Mesendoderm (in vitro differentiated cells): ENCODE measurements at regions not wholly inside any gene's neighbourhood (a gene's known extent, or its start where the extent isn't known, plus 50 kb on each side); places are given as distances from the start of the nearest gene placed in this dataset.
"Not testable (repeated sequence)": the region's sequence is repeated elsewhere in the genome, so short reads cannot be mapped to it uniquely, and the experiment has no call there.

Experiments
- DNase-seq: peaks from one replicate; pipeline ENCODE4 v3.0.0; 2013
- H2AK5ac ChIP-seq: 2 replicates; pipeline ENCODE4 v1.6.1; 2013; ENCODE audit warnings: low read length, inconsistent platforms
- H2BK120ac ChIP-seq: 2 replicates; pipeline ENCODE4 v1.6.1; 2013; ENCODE audit warnings: low read depth, mild to moderate bottlenecking, low read length, moderate library complexity, mixed read lengths
- H2BK15ac ChIP-seq: replicated peaks from 2 replicates; pipeline ENCODE4 v1.6.1; 2013; ENCODE audit warnings: low read depth, mild to moderate bottlenecking, moderate library complexity
- H2BK5ac ChIP-seq: 2 replicates; pipeline ENCODE4 v1.6.1; 2013; ENCODE audit warnings: low read length, inconsistent platforms
- H3K18ac ChIP-seq: 2 replicates; pipeline ENCODE4 v1.6.1; 2013; ENCODE audit warnings: mild to moderate bottlenecking, low read length, mixed read lengths
- H3K23ac ChIP-seq: one replicate; pipeline ENCODE4 v1.6.1; 2013; ENCODE audit warnings: low read length
- H3K27ac ChIP-seq: 2 replicates; pipeline ENCODE4 v1.5.1; 2013; ENCODE audit warnings: low read depth, mild to moderate bottlenecking, inconsistent platforms, low read length, moderate library complexity
- H3K27me3 ChIP-seq: 2 replicates; pipeline ENCODE4 v1.6.1; 2013; ENCODE audit warnings: low read length, control low read depth, mild to moderate bottlenecking, inconsistent platforms; ENCODE audit not compliant: insufficient read depth, poor library complexity
- H3K36me3 ChIP-seq: 2 replicates; pipeline ENCODE4 v1.6.1; 2013; ENCODE audit warnings: low read length, inconsistent platforms; ENCODE audit not compliant: control insufficient read depth, insufficient read depth
- H3K4ac ChIP-seq: one replicate; pipeline ENCODE4 v1.6.1; 2013; ENCODE audit warnings: low read depth, mild to moderate bottlenecking, low read length, moderate library complexity
- H3K4me1 ChIP-seq: 2 replicates; pipeline ENCODE4 v1.6.1; 2013; ENCODE audit warnings: low read depth, low read length, inconsistent platforms; ENCODE audit not compliant: control insufficient read depth
- H3K4me2 ChIP-seq: 2 replicates; pipeline ENCODE4 v1.6.1; 2013; ENCODE audit warnings: low read length
- H3K4me3 ChIP-seq: 2 replicates; pipeline ENCODE4 v1.5.1; 2013; ENCODE audit warnings: mild to moderate bottlenecking, low read length
- H3K56ac ChIP-seq: one replicate; pipeline ENCODE4 v1.6.1; 2013; ENCODE audit warnings: low read length
- H3K79me1 ChIP-seq: 2 replicates; pipeline ENCODE4 v1.6.1; 2013; ENCODE audit warnings: low read length, inconsistent platforms
- H3K79me2 ChIP-seq: 2 replicates; pipeline ENCODE4 v1.6.1; 2013; ENCODE audit warnings: mild to moderate bottlenecking, low read length; ENCODE audit not compliant: control insufficient read depth, insufficient read depth
- H3K9ac ChIP-seq: 2 replicates; pipeline ENCODE4 v1.6.1; 2013; ENCODE audit warnings: low read length, inconsistent platforms
- H4K5ac ChIP-seq: one replicate; pipeline ENCODE4 v1.6.1; 2013; ENCODE audit warnings: low read length
- H4K8ac ChIP-seq: one replicate; pipeline ENCODE4 v1.6.1; 2013; ENCODE audit warnings: low read depth, mild to moderate bottlenecking, control low read depth, low read length, moderate library complexity
- WGBS: extraction: QIAGEN DNeasy Blood & Tissue Kit; methylation state at CpG from one replicate; pipeline ENCODE4 v1.1.7; 2013; ENCODE audit warnings: low lambda C conversion rate, missing lambda C conversion rate; ENCODE audit not compliant: insufficient coverage; ENCODE audit errors: extremely low coverage; 5-methylcytosine and 5-hydroxymethylcytosine counted together

GRCh38 chr3:127083778-127084397 lies 101.0 kb downstream of the PLXNA1 start:
- DNase-seq = no peak
- Histone ChIP-seq H3K4me1 (no peaks in the 10 kb centered on the region), H3K56ac (no peak overlapping the region), H3K4ac (no peak overlapping the region), H3K36me3 (no peaks in the 10 kb centered on the region), H2BK120ac (no peak overlapping the region), H3K27me3 (no peaks in the 10 kb centered on the region), H2BK15ac (no peak overlapping the region), H4K5ac (no peak overlapping the region), H3K9ac (no peak overlapping the region), H3K18ac (no peak overlapping the region), H3K4me2 (no peak overlapping the region), H3K4me3 (no peak overlapping the region), H2BK5ac (no peak overlapping the region), H4K8ac (no peak overlapping the region), H3K27ac (no peak overlapping the region), H3K23ac (no peak overlapping the region), H3K79me1 (no peaks in the 10 kb centered on the region), H2AK5ac (no peak overlapping the region), H3K79me2 (no peaks in the 10 kb centered on the region)
- no CpG with 5 or more reads among the region's 12 CpGs for WGBS

GRCh38 chr3:127084401-127084990 lies 101.6 kb downstream of the PLXNA1 start:
- H4K8ac ChIP-seq = no peak overlapping the region
- no CpG with 5 or more reads among the region's 10 CpGs for WGBS
- no peak overlapping the region for H3K4me3 ChIP-seq
- H3K23ac ChIP-seq = no peak overlapping the region
- H2BK15ac ChIP-seq = no peak overlapping the region
- no peak overlapping the region for H3K4me2 ChIP-seq
- no peak overlapping the region for H3K4ac ChIP-seq
- no peak overlapping the region for H2BK120ac ChIP-seq
- H3K27me3 ChIP-seq = no peaks in the 10 kb centered on the region
- H2AK5ac ChIP-seq = no peak overlapping the region
- no peaks in the 10 kb centered on the region for H3K4me1 ChIP-seq
- H3K56ac ChIP-seq = no peak overlapping the region
- no peak overlapping the region for H4K5ac ChIP-seq
- no peak overlapping the region for H3K18ac ChIP-seq
- H3K36me3 ChIP-seq = no peaks in the 10 kb centered on the region
- no peak overlapping the region for H3K27ac ChIP-seq
- no peak overlapping the region for H2BK5ac ChIP-seq
- no peaks in the 10 kb centered on the region for H3K79me1 ChIP-seq
- no peak for DNase-seq
- H3K9ac ChIP-seq = no peak overlapping the region
- no peaks in the 10 kb centered on the region for H3K79me2 ChIP-seq

- Histone ChIP-seq H3K27ac (no peak overlapping the region), H3K79me1 (no peaks in the 10 kb centered on the region), H2BK15ac (no peak overlapping the region), H3K4me1 (no peaks in the 10 kb centered on the region), H3K9ac (no peak overlapping the region), H3K4ac (no peak overlapping the region), H3K4me3 (no peak overlapping the region), H3K56ac (no peak overlapping the region), H3K23ac (no peak overlapping the region), H2BK5ac (no peak overlapping the region), H4K8ac (no peak overlapping the region), H3K36me3 (no peaks in the 10 kb centered on the region), H4K5ac (no peak overlapping the region), H3K4me2 (no peak overlapping the region), H2AK5ac (no peak overlapping the region), H3K18ac (no peak overlapping the region), H2BK120ac (no peak overlapping the region), H3K79me2 (no peaks in the 10 kb centered on the region), H3K27me3 (no peaks in the 10 kb centered on the region)
- no peak for DNase-seq
- WGBS = no CpG with 5 or more reads among the region's 13 CpGs
These were observed 102.7 kb downstream of the PLXNA1 start for GRCh38 chr3:127085576-127085975.

- H3K27me3 ChIP-seq, H4K8ac ChIP-seq, H3K9ac ChIP-seq, H4K5ac ChIP-seq, H2BK15ac ChIP-seq, H3K4me1 ChIP-seq, H3K79me2 ChIP-seq, H3K4me2 ChIP-seq, H3K27ac ChIP-seq, H2AK5ac ChIP-seq, H2BK120ac ChIP-seq, H3K79me1 ChIP-seq, H3K4ac ChIP-seq, H3K56ac ChIP-seq, H3K36me3 ChIP-seq, H3K4me3 ChIP-seq, H2BK5ac ChIP-seq, H3K18ac ChIP-seq, DNase-seq, H3K23ac ChIP-seq: not testable (repeated sequence)
- WGBS = no CpG with 5 or more reads among the region's 13 CpGs
These were observed 103.7 kb downstream of the PLXNA1 start for GRCh38 chr3:127086591-127086990.

- no peak overlapping the region for H3K23ac ChIP-seq
- H3K36me3 ChIP-seq = no peaks in the 10 kb centered on the region
- H4K5ac ChIP-seq = no peak overlapping the region
- no peak overlapping the region for H3K27ac ChIP-seq
- no peak overlapping the region for H2BK5ac ChIP-seq
- H3K9ac ChIP-seq = no peak overlapping the region
- no peaks in the 10 kb centered on the region for H3K4me1 ChIP-seq
- no peaks in the 10 kb centered on the region for H3K27me3 ChIP-seq
- no peak overlapping the region for H3K18ac ChIP-seq
- H3K4ac ChIP-seq = no peak overlapping the region
- no peaks in the 10 kb centered on the region for H3K79me1 ChIP-seq
- no peak overlapping the region for H2BK120ac ChIP-seq
- DNase-seq = no peak
- H3K56ac ChIP-seq = no peak overlapping the region
- H3K4me3 ChIP-seq = no peak overlapping the region
- no peak overlapping the region for H2BK15ac ChIP-seq
- no peak overlapping the region for H4K8ac ChIP-seq
- WGBS = no CpG with 5 or more reads among the region's 9 CpGs
- H2AK5ac ChIP-seq = no peak overlapping the region
- no peak overlapping the region for H3K4me2 ChIP-seq
- no peaks in the 10 kb centered on the region for H3K79me2 ChIP-seq
These were observed 104.5 kb downstream of the PLXNA1 start for GRCh38 chr3:127087441-127087840.
